Activated naive CD8-positive, alpha-beta T cell treated with anti-CD3 and anti-CD28 coated beads for 36 hours (primary cell): ENCODE measurements at regions not wholly inside any gene's neighbourhood (a gene's known extent, or its start where the extent isn't known, plus 50 kb on each side); places are given as distances from the start of the nearest gene placed in this dataset.
"Not testable (repeated sequence)": the region's sequence is repeated elsewhere in the genome, so short reads cannot be mapped to it uniquely, and the experiment has no call there.

Experiments used
- DNase-seq: peaks from one replicate; pipeline ENCODE4 v3.0.0; 2021
- H3K27ac Mint-ChIP-seq: one replicate; pipeline ENCODE4 v1.8.0; 2022; ENCODE audit warnings: mild to moderate bottlenecking, moderate library complexity, mixed read lengths
- H3K27me3 Mint-ChIP-seq: one replicate; pipeline ENCODE4 v1.8.0; 2022; ENCODE audit warnings: mild to moderate bottlenecking, mixed read lengths
- H3K36me3 Mint-ChIP-seq: one replicate; pipeline ENCODE4 v1.8.0; 2021; ENCODE audit warnings: mild to moderate bottlenecking, mixed read lengths
- H3K4me1 Mint-ChIP-seq: one replicate; pipeline ENCODE4 v1.8.0; 2021; ENCODE audit warnings: mixed read lengths
- H3K4me3 Mint-ChIP-seq: one replicate; pipeline ENCODE4 v1.8.0; 2022; ENCODE audit warnings: mild to moderate bottlenecking, moderate library complexity, mixed read lengths
- H3K9me3 Mint-ChIP-seq: one replicate; pipeline ENCODE4 v1.8.0; 2022; ENCODE audit warnings: mixed read lengths

- no peak overlapping the region for H3K27ac Mint-ChIP-seq
- no peak for DNase-seq
- peaks cover 5% of the 10 kb centered on the region for H3K9me3 Mint-ChIP-seq
Measured at GRCh38 chr12:131192951-131193350, 239.2 kb downstream of the ADGRD1 start.

GRCh38 chr12:131194166-131194565, 240.5 kb downstream of the ADGRD1 start:
- Mint-ChIP-seq H3K4me3 (no peak overlapping the region), H3K27me3 (peaks cover 9% of the 10 kb centered on the region), H3K9me3 (peaks cover under 1% of the 10 kb centered on the region), H3K4me1 (no peaks in the 10 kb centered on the region), H3K36me3 (no peaks in the 10 kb centered on the region), H3K27ac (no peak overlapping the region)
- no peak for DNase-seq

More at GRCh38 chr12:131192951-131193350, 239.2 kb downstream of the ADGRD1 start:
- peaks cover 9% of the 10 kb centered on the region for H3K27me3 Mint-ChIP-seq
- no peaks in the 10 kb centered on the region for H3K36me3 Mint-ChIP-seq
- H3K4me1 Mint-ChIP-seq, result no peaks in the 10 kb centered on the region
- no peak overlapping the region for H3K4me3 Mint-ChIP-seq

- Mint-ChIP-seq H3K27me3 (peaks cover 9% of the 10 kb centered on the region), H3K27ac (no peak overlapping the region)
- no peak for DNase-seq
Measured at GRCh38 chr12:131195796-131196195, 242.1 kb downstream of the ADGRD1 start.

GRCh38 chr12:131196220-131196619, 242.5 kb downstream of the ADGRD1 start:
- H3K9me3 Mint-ChIP-seq, result no peaks in the 10 kb centered on the region
- no peaks in the 10 kb centered on the region for H3K4me1 Mint-ChIP-seq
- no peak overlapping the region for H3K27ac Mint-ChIP-seq
- peaks cover 9% of the 10 kb centered on the region for H3K27me3 Mint-ChIP-seq
- H3K4me3 Mint-ChIP-seq, result no peak overlapping the region
- no peaks in the 10 kb centered on the region for H3K36me3 Mint-ChIP-seq
- no peak for DNase-seq

More at GRCh38 chr12:131195796-131196195, 242.1 kb downstream of the ADGRD1 start:
- H3K36me3 Mint-ChIP-seq, result no peaks in the 10 kb centered on the region
- H3K4me1 Mint-ChIP-seq, result no peaks in the 10 kb centered on the region
- no peak overlapping the region for H3K4me3 Mint-ChIP-seq
- H3K9me3 Mint-ChIP-seq, result no peaks in the 10 kb centered on the region

- no peak overlapping the region for H3K4me3 Mint-ChIP-seq
- no peak for DNase-seq
- H3K9me3 Mint-ChIP-seq, result no peaks in the 10 kb centered on the region
- no peak overlapping the region for H3K27ac Mint-ChIP-seq
- H3K36me3 Mint-ChIP-seq, result no peaks in the 10 kb centered on the region
- H3K27me3 Mint-ChIP-seq, result peaks cover 7% of the 10 kb centered on the region
- H3K4me1 Mint-ChIP-seq, result no peaks in the 10 kb centered on the region
Measured at GRCh38 chr12:131197490-131197889, 243.8 kb downstream of the ADGRD1 start.

GRCh38 chr12:131199221-131199620, 245.5 kb downstream of the ADGRD1 start:
- DNase-seq, result no peak
- Mint-ChIP-seq H3K36me3 (no peaks in the 10 kb centered on the region), H3K9me3 (no peaks in the 10 kb centered on the region), H3K27me3 (no peaks in the 10 kb centered on the region), H3K4me1 (no peaks in the 10 kb centered on the region), H3K27ac (no peak overlapping the region), H3K4me3 (no peak overlapping the region)

GRCh38 chr12:131201912-131202311, 248.2 kb downstream of the ADGRD1 start:
- not testable (repeated sequence) for DNase-seq, H3K36me3 Mint-ChIP-seq, H3K9me3 Mint-ChIP-seq, H3K4me1 Mint-ChIP-seq, H3K4me3 Mint-ChIP-seq, H3K27ac Mint-ChIP-seq, H3K27me3 Mint-ChIP-seq

- Mint-ChIP-seq H3K27ac (no peak overlapping the region), H3K4me3 (no peak overlapping the region), H3K27me3 (no peaks in the 10 kb centered on the region), H3K36me3 (no peaks in the 10 kb centered on the region), H3K9me3 (no peaks in the 10 kb centered on the region), H3K4me1 (no peaks in the 10 kb centered on the region)
- no peak for DNase-seq
Measured at GRCh38 chr12:131202592-131203378, 249.1 kb downstream of the ADGRD1 start.

GRCh38 chr12:131203666-131204415, 250.1 kb downstream of the ADGRD1 start:
- Mint-ChIP-seq H3K4me1 (peaks cover 2% of the 10 kb centered on the region), H3K36me3 (no peaks in the 10 kb centered on the region), H3K4me3 (no peak overlapping the region), H3K27me3 (no peaks in the 10 kb centered on the region), H3K27ac (no peak overlapping the region), H3K9me3 (no peaks in the 10 kb centered on the region)
- DNase-seq, result no peak

- H3K27ac Mint-ChIP-seq, result no peak overlapping the region
- peaks cover 10% of the 10 kb centered on the region for H3K4me1 Mint-ChIP-seq
- H3K4me3 Mint-ChIP-seq, result no peak overlapping the region
- H3K27me3 Mint-ChIP-seq, result no peaks in the 10 kb centered on the region
- H3K9me3 Mint-ChIP-seq, result no peaks in the 10 kb centered on the region
- DNase-seq, result no peak
- no peaks in the 10 kb centered on the region for H3K36me3 Mint-ChIP-seq
Measured at GRCh38 chr12:131204416-131205274, 250.9 kb downstream of the ADGRD1 start.

GRCh38 chr12:131205275-131205933, 251.7 kb downstream of the ADGRD1 start:
- peaks cover 16% of the 10 kb centered on the region for H3K4me1 Mint-ChIP-seq
- H3K9me3 Mint-ChIP-seq, H3K4me3 Mint-ChIP-seq, H3K36me3 Mint-ChIP-seq, DNase-seq, H3K27ac Mint-ChIP-seq, H3K27me3 Mint-ChIP-seq: not testable (repeated sequence)

GRCh38 chr12:131206630-131207299, 253.1 kb downstream of the ADGRD1 start:
- not testable (repeated sequence) for H3K27ac Mint-ChIP-seq, H3K27me3 Mint-ChIP-seq, DNase-seq, H3K9me3 Mint-ChIP-seq, H3K4me3 Mint-ChIP-seq, H3K36me3 Mint-ChIP-seq
- peaks cover 25% of the 10 kb centered on the region for H3K4me1 Mint-ChIP-seq

- H3K4me1 Mint-ChIP-seq, result peaks cover 27% of the 10 kb centered on the region
- not testable (repeated sequence) for H3K4me3 Mint-ChIP-seq, DNase-seq, H3K9me3 Mint-ChIP-seq, H3K36me3 Mint-ChIP-seq, H3K27me3 Mint-ChIP-seq, H3K27ac Mint-ChIP-seq
Measured at GRCh38 chr12:131207300-131207660, 253.6 kb downstream of the ADGRD1 start.

GRCh38 chr12:131207841-131208240, 254.1 kb downstream of the ADGRD1 start:
- DNase-seq, H3K27me3 Mint-ChIP-seq, H3K4me3 Mint-ChIP-seq, H3K9me3 Mint-ChIP-seq, H3K27ac Mint-ChIP-seq, H3K36me3 Mint-ChIP-seq: not testable (repeated sequence)
- H3K4me1 Mint-ChIP-seq, result peaks cover 27% of the 10 kb centered on the region
